H1 (cell line): ENCODE measurements at regions not wholly inside any gene's neighbourhood (a gene's known extent, or its start where the extent isn't known, plus 50 kb on each side); places are given as distances from the start of the nearest gene placed in this dataset.

Experiments
- CTCF ChIA-PET: fragments of 300-600 bp; sonication (Branson Sonifier 250); formaldehyde crosslinking; loops from one replicate; lab custom pipeline; 2021; ENCODE audit not compliant: partially characterized antibody; lab: Charles Lee
- POLR2A ChIA-PET: fragments of 300-600 bp; sonication (Branson Sonifier 250); formaldehyde crosslinking; loops from one replicate; lab custom pipeline; 2021; ENCODE audit warnings: inconsistent platforms; ENCODE audit not compliant: partially characterized antibody; lab: Charles Lee
- DNase-seq, 2 experiments: peaks; one replicate each; pipeline versions ENCODE4 v3.0.0 to v3.0.0-alpha.2; 2010 to 2022; ENCODE audit warnings: low spot score in 2 of 2, low read depth in 1 of 2, mixed read lengths in 1 of 2
- FAIRE-seq: peaks from 2 replicates; lab custom pipeline; 2011; peaks lifted over from hg19 to GRCh38; lab: Jason Lieb, UNC
- H2AFZ ChIP-seq: 2 replicates; pipeline ENCODE4 v1.8.1; 2012; ENCODE audit warnings: low read length, inconsistent platforms
- H2AK5ac ChIP-seq: 2 replicates; pipeline ENCODE4 v1.6.1; 2013; ENCODE audit warnings: low read depth, low read length
- H2BK120ac ChIP-seq: replicated peaks from 2 replicates; pipeline ENCODE3; 2013; ENCODE audit warnings: low read depth, low read length, inconsistent platforms
- H2BK12ac ChIP-seq: 2 replicates; pipeline ENCODE4 v1.6.1; 2013; ENCODE audit warnings: low read depth, low read length
- H2BK15ac ChIP-seq: 2 replicates; pipeline ENCODE4 v1.6.1; 2013; ENCODE audit warnings: low read length
- H2BK20ac ChIP-seq: 2 replicates; pipeline ENCODE4 v1.6.1; 2013; ENCODE audit warnings: low read length
- H2BK5ac ChIP-seq: 2 replicates; pipeline ENCODE4 v1.6.1; 2013; ENCODE audit warnings: low read depth, low read length
- H3K14ac ChIP-seq: 2 replicates; pipeline ENCODE4 v1.6.1; 2013; ENCODE audit warnings: inconsistent platforms; ENCODE audit not compliant: insufficient read length
- H3K18ac ChIP-seq: 2 replicates; pipeline ENCODE4 v1.6.1; 2013; ENCODE audit warnings: low read length; ENCODE audit errors: extremely low read depth
- H3K23ac ChIP-seq: 2 replicates; pipeline ENCODE4 v1.6.1; 2013; ENCODE audit warnings: inconsistent platforms; ENCODE audit not compliant: insufficient read length
- H3K23me2 ChIP-seq: 2 replicates; pipeline ENCODE4 v1.6.1; 2013; ENCODE audit warnings: low read depth, low read length
- H3K27ac ChIP-seq: 2 replicates; pipeline ENCODE4 v1.6.1; 2011; ENCODE audit warnings: low read depth, low read length, inconsistent platforms
- H3K27me3 ChIP-seq, 4 experiments: replicated peaks in 1 of 4; 1 replicate in 1 of 4; 2 replicates in 3 of 4; pipeline versions ENCODE4 v1.6.1 to v1.8.1; 2011 to 2013; ENCODE audit warnings: low read length in 3 of 4, mild to moderate bottlenecking in 3 of 4, inconsistent platforms in 2 of 4, mixed read lengths in 2 of 4, moderate library complexity in 1 of 4; ENCODE audit not compliant: control insufficient read depth in 3 of 4, insufficient read depth in 3 of 4; ENCODE audit errors: extremely low read depth in 1 of 4
- H3K36me3 ChIP-seq, 4 experiments: 2 replicates each; pipeline versions ENCODE4 v1.6.1 to v1.8.1; 2011 to 2013; ENCODE audit warnings: mild to moderate bottlenecking in 4 of 4, low read length in 3 of 4, moderate library complexity in 2 of 4, control low read depth in 1 of 4, inconsistent platforms in 1 of 4; ENCODE audit not compliant: insufficient read depth in 4 of 4, control insufficient read depth in 2 of 4
- H3K4ac ChIP-seq: replicated peaks from 2 replicates; pipeline ENCODE3; 2013; ENCODE audit warnings: low read length, low read depth, mixed read lengths, inconsistent platforms; ENCODE audit not compliant: insufficient read length
- H3K4me1 ChIP-seq, 4 experiments: replicated peaks in 1 of 4; 1 replicate in 1 of 4; 2 replicates in 3 of 4; pipeline versions ENCODE4 v1.6.1 to v1.8.1; 2011 to 2013; ENCODE audit warnings: low read length in 3 of 4, inconsistent platforms in 2 of 4, mixed read lengths in 1 of 4; ENCODE audit not compliant: insufficient read depth in 4 of 4, control insufficient read depth in 3 of 4
- H3K4me2 ChIP-seq, 2 experiments: 2 replicates each; pipeline versions ENCODE4 v1.6.1 to v1.8.1; 2011 to 2013; ENCODE audit warnings: low read depth in 2 of 2, low read length in 2 of 2, control low read depth in 1 of 2, inconsistent platforms in 1 of 2, mild to moderate bottlenecking in 1 of 2; ENCODE audit not compliant: insufficient read depth in 1 of 2
- H3K4me3 ChIP-seq, 4 experiments: fragments of 200-600, 300-600 bp in 1 of 4; sonication (generic), shearing (Covaris generic), sonication (Bioruptor Twin) in 1 of 4; 2 replicates each; pipeline versions ENCODE4 v1.5.1 to v1.8.1; 2011 to 2016; ENCODE audit warnings: low read length in 4 of 4, low read depth in 3 of 4, control low read depth in 2 of 4, inconsistent platforms in 2 of 4, mild to moderate bottlenecking in 2 of 4, mixed read lengths in 1 of 4, moderate library complexity in 1 of 4; ENCODE audit not compliant: insufficient read depth in 2 of 4; ENCODE audit errors: extremely low read depth in 1 of 4
- H3K56ac ChIP-seq: replicated peaks from 2 replicates; pipeline ENCODE3; 2013; ENCODE audit warnings: low read depth, mild to moderate bottlenecking, mixed read lengths, low read length, inconsistent platforms; ENCODE audit not compliant: insufficient read length
- H3K79me1 ChIP-seq: 2 replicates; pipeline ENCODE4 v1.6.1; 2013; ENCODE audit warnings: low read depth, low read length, control low read depth
- H3K79me2 ChIP-seq, 2 experiments: 2 replicates each; pipeline versions ENCODE4 v1.6.1 to v1.8.1; 2012 to 2013; ENCODE audit warnings: low read length in 2 of 2, mild to moderate bottlenecking in 2 of 2, inconsistent platforms in 1 of 2; ENCODE audit not compliant: insufficient read depth in 2 of 2, control insufficient read depth in 1 of 2
- H3K9ac ChIP-seq, 4 experiments: replicated peaks in 1 of 4; 1 replicate in 1 of 4; 2 replicates in 3 of 4; pipeline versions ENCODE4 v1.6.1 to v1.8.1; 2011 to 2013; ENCODE audit warnings: low read depth in 3 of 4, low read length in 3 of 4, control low read depth in 2 of 4, mild to moderate bottlenecking in 2 of 4, moderate library complexity in 2 of 4, inconsistent platforms in 1 of 4; ENCODE audit errors: extremely low read depth in 1 of 4
- H3K9me3 ChIP-seq, 2 experiments: 2 replicates each; pipeline versions ENCODE4 v1.6.1 to v1.8.1; 2012 to 2013; ENCODE audit warnings: mild to moderate bottlenecking in 2 of 2, moderate library complexity in 2 of 2, control low read depth in 1 of 2, inconsistent platforms in 1 of 2, low read depth in 1 of 2, low read length in 1 of 2, mixed read lengths in 1 of 2; ENCODE audit not compliant: insufficient read depth in 2 of 2
- H4K20me1 ChIP-seq, 2 experiments: replicated peaks in 1 of 2; 2 replicates each; pipeline versions ENCODE3 to v1.8.1; 2011 to 2013; ENCODE audit warnings: inconsistent platforms in 2 of 2, low read length in 2 of 2, mild to moderate bottlenecking in 1 of 2; ENCODE audit not compliant: insufficient read depth in 2 of 2, control insufficient read depth in 1 of 2
- H4K5ac ChIP-seq: 2 replicates; pipeline ENCODE4 v1.6.1; 2013; ENCODE audit warnings: low read length, low read depth, mixed read lengths, inconsistent platforms; ENCODE audit not compliant: insufficient read length
- H4K8ac ChIP-seq: 2 replicates; pipeline ENCODE4 v1.8.0; 2013; ENCODE audit warnings: mild to moderate bottlenecking, moderate library complexity, low read length, inconsistent platforms; ENCODE audit not compliant: insufficient read depth; ENCODE audit errors: extremely low read depth
- H4K91ac ChIP-seq: replicated peaks from 2 replicates; pipeline ENCODE3; 2013; ENCODE audit warnings: low read length, mixed read lengths, inconsistent platforms; ENCODE audit not compliant: insufficient read length
- CBX5 ChIP-seq: fragments of 300-800, 300-1000 bp; sonication (generic); IDR thresholded peaks from 2 replicates; pipeline ENCODE4 v1.7.1; 2016; ENCODE audit warnings: antibody characterized with exemption, low read length, low read depth
- GABPA ChIP-seq: IDR thresholded peaks from 2 replicates; pipeline ENCODE4 v1.6.1; 2011; ENCODE audit warnings: mild to moderate bottlenecking, low read length, moderate library complexity, borderline replicate concordance; ENCODE audit not compliant: insufficient read depth
- JUN ChIP-seq: IDR thresholded peaks from 2 replicates; pipeline ENCODE4 v1.6.1; 2011; ENCODE audit warnings: low read depth, mild to moderate bottlenecking, improper control_type of control experiment, low read length
- JUND ChIP-seq: IDR thresholded peaks from 2 replicates; pipeline ENCODE4 v1.6.1; 2011; ENCODE audit warnings: mild to moderate bottlenecking, improper control_type of control experiment, low read length
- RFX5 ChIP-seq: IDR thresholded peaks from 2 replicates; pipeline ENCODE4 v1.6.1; 2011; ENCODE audit warnings: low read depth, low read length, improper control_type of control experiment, borderline replicate concordance
- WGBS, 2 experiments: shearing (Covaris generic) in 1 of 2; methylation state at CpG; one replicate each; pipeline versions ENCODE4 v1.1.6 to v1.1.7; 2013 to 2015; ENCODE audit warnings: low lambda C conversion rate in 2 of 2, mixed read lengths in 2 of 2, inconsistent platforms in 1 of 2, low coverage in 1 of 2, missing lambda C conversion rate in 1 of 2; ENCODE audit not compliant: insufficient replicate concordance in 2 of 2, insufficient coverage in 1 of 2, insufficient read length in 1 of 2; ENCODE audit errors: extremely low coverage in 1 of 2, missing lambda C conversion rate in 1 of 2; 5-methylcytosine and 5-hydroxymethylcytosine counted together

DNA sequence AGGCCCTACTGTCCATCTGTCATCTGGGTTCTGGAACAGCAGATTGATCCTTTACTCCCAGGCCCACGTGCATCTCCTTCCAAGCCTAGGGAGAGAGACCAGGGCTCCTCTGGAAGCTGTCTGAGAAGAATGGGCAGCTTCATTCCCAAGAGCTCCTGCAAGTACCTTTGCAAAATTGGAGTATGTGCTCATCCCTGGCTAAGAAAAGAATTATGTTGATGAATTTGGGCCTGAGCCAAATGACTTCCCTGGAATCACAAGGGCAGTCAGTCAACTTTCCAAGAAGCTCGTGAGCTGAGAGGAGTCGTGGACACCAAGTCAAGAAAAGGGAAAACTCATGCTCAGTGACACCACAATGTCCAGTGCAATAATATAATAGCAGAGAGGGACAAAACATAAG lies 54.6 kb upstream of the AKAP12 start:
- CTCF ChIA-PET = no interaction called here
- POLR2A ChIA-PET = no interaction called here
- Histone ChIP-seq H2AFZ (no peak overlapping the region), H4K91ac (no peak overlapping the region), H4K20me1 (no peaks in the 10 kb centered on the region), H2AK5ac (no peak overlapping the region), H3K9ac (no peak overlapping the region), H3K79me2 (no peaks in the 10 kb centered on the region), H3K9me3 (peaks cover 0 to 11% of the 10 kb centered on the region in 2 experiments; a peak in 2 of 4 replicates), H3K4me3 (no peak overlapping the region), H4K8ac (no peak overlapping the region), H3K4me2 (no peak overlapping the region), H3K36me3 (no peaks in the 10 kb centered on the region), H3K4ac (no peak overlapping the region), H4K5ac (no peak overlapping the region), H3K23me2 (no peaks in the 10 kb centered on the region), H3K27ac (no peak overlapping the region), H3K23ac (no peak overlapping the region), H2BK120ac (no peak overlapping the region), H2BK5ac (no peak overlapping the region), H3K56ac (no peak overlapping the region), H3K14ac (no peak overlapping the region), H3K27me3 (no peaks in the 10 kb centered on the region), H2BK15ac (no peak overlapping the region), H3K79me1 (no peaks in the 10 kb centered on the region), H2BK12ac (no peak overlapping the region), H3K18ac (no peak overlapping the region), H2BK20ac (no peak overlapping the region), H3K4me1 (no peaks in the 10 kb centered on the region; a peak in 1 of 7 replicates)
- FAIRE-seq (no peak), DNase-seq (no peak)
- WGBS, 2 experiments = 95% methylated on average over 3 of the region's 3 CpGs; no CpG with 5 or more reads in 1 of the 2 experiments
- TF ChIP-seq JUN (no peak), GABPA (no peak), CBX5 (no peak), RFX5 (no peak), JUND (no peak)
